Motor neuron (in vitro differentiated cells): ENCODE measurements at regions not wholly inside any gene's neighbourhood (a gene's known extent, or its start where the extent isn't known, plus 50 kb on each side); places are given as distances from the start of the nearest gene placed in this dataset.

ENCODE experiments used
- ATAC-seq, 8 experiments: fragments of 200-7000 bp; cut with Tn5 transposase; replicated peaks in 6 of 8; 2 replicates each; pipeline ENCODE4 v1.8.0; 2021; ENCODE audit warnings: mild to moderate bottlenecking in 8 of 8, moderate library complexity in 8 of 8
- H3K27ac ChIP-seq, 2 donors: fragments of 250-450 bp; sonication (Bioruptor Pico); 2 replicates each; pipeline ENCODE4 v1.9.0; 2021; ENCODE audit warnings: antibody characterized with exemption in 2 of 2, mild to moderate bottlenecking in 2 of 2, moderate library complexity in 1 of 2
- H3K4me1 ChIP-seq, 2 donors: fragments of 250-450 bp; sonication (Bioruptor Pico); replicated peaks in 1 of 2; 2 replicates each; pipeline ENCODE4 v1.6.1; 2021; ENCODE audit warnings: antibody characterized with exemption in 2 of 2, mild to moderate bottlenecking in 2 of 2, moderate library complexity in 1 of 2
- H3K4me3 ChIP-seq, 5 donors: fragments of 250-450 bp; sonication (Bioruptor Pico); 2 replicates each; pipeline ENCODE4 v1.9.0; 2021; ENCODE audit warnings: antibody characterized with exemption in 5 of 5, mild to moderate bottlenecking in 5 of 5, moderate library complexity in 4 of 5
- WGBS, 10 experiments: fragments of 450-650 bp; shearing (Covaris generic); methylation state at CpG; one replicate each; pipeline ENCODE4 v1.0.0; 2022; 5-methylcytosine and 5-hydroxymethylcytosine counted together
- in situ Hi-C, 9 experiments: fragments of 400-800 bp; cut with MboI; loops; one replicate each; pipeline ENCODE4 v1.15.0; 2021; ENCODE audit warnings: low sequenced_read_pairs in 9 of 9, low pct_unique_long_range_greater_than_20kb in 2 of 9; ENCODE audit not compliant: unreplicated experiment in 9 of 9

DNA sequence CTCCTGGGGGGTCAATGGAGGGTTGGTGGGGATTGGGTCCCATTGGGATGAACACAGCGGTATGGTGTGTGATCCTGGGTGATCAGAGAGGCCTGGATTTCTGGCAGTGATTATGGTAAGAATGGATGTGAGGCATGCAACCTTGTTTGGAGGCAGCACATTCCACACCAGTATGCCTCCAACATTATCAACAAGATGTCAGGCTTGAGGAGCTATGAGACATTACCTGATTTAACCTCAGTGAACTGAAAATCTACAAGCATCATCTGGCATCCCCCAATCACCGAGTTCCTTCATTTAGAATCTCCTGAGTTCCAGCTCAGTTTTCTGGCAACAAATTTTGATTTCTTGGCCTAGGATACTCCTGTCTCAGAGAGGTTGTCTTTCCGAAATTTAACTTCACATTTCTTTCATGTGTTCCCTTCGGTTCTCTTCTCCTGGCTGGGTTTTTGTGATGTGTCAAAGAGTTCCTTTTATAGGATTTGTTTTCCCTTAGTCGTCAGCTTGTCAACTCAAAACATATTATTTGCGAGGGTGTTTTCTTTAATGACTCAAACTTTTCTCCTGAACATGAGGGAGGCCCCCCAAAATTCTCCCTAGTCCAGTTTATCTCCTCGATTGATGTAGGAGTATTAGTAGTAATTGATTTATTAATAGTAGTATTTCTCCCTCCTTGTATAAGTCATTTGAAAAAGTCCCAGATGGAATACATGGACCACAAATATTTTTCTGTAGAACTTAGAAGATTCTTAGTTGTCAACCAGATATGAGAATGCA lies 56.0 kb upstream of the FLT1 start:
- in situ Hi-C loops, result no loop called here
- Histone ChIP-seq H3K4me1 (no peaks in the 10 kb centered on the region), H3K4me3 (no peak overlapping the region), H3K27ac (no peak overlapping the region)
- ATAC-seq, result no peak
- 73 to 97% (median 79%) methylated on average over 1 to 7 of the region's 7 CpGs for WGBS, 10 experiments

- Histone ChIP-seq H3K4me1 (no peaks in the 10 kb centered on the region), H3K4me3 (no peak overlapping the region), H3K27ac (no peak overlapping the region)
- WGBS, 10 experiments, result 38 to 100% (median 90%) methylated on average over 1 to 3 of the region's 3 CpGs; no CpG with 5 or more reads in 2 of the 10 experiments
- ATAC-seq, result no peak
- in situ Hi-C loops, result no loop called here
Measured at GRCh38 chr13:28550091-28550490, 55.2 kb upstream of the FLT1 start.

GRCh38 chr13:28548872-28549271 lies 53.9 kb upstream of the FLT1 start:
- Histone ChIP-seq H3K4me1 (no peaks in the 10 kb centered on the region), H3K27ac (no peak overlapping the region), H3K4me3 (no peak overlapping the region)
- in situ Hi-C loops, result no loop called here
- WGBS, 10 experiments, result 0 to 100% (median 86%) methylated on average over 1 to 2 of the region's 2 CpGs; no CpG with 5 or more reads in 3 of the 10 experiments
- ATAC-seq, result no peak

DNA sequence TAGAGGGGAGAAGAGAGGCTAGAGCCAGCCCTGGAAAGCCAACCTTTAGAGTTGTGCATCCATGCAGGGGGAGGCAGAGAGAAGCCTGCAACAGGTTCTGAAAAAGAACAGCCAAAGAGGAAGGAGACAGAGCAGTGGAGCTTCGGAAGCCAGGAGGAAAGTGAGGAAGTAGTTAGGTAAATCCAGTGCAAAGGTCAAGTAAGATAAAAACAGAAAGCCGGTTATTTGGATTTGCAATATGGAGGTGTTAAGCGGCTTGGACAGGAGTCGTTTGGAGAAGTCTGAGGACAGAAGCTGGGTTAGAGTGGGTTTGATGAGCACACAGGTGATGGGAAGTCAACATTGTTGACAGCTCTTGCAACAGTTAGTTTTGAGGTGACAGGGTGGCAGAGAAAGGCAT lies 53.5 kb upstream of the FLT1 start:
- no peak overlapping the region for H3K27ac ChIP-seq
- 56 to 100% (median 81%) methylated on average over 1 to 4 of the region's 4 CpGs; no CpG with 5 or more reads in 1 of the 10 experiments for WGBS, 10 experiments
- ATAC-seq, result no peak
- H3K4me1 ChIP-seq, result no peaks in the 10 kb centered on the region
- H3K4me3 ChIP-seq, result no peak overlapping the region
- in situ Hi-C loops, result no loop called here

DNA sequence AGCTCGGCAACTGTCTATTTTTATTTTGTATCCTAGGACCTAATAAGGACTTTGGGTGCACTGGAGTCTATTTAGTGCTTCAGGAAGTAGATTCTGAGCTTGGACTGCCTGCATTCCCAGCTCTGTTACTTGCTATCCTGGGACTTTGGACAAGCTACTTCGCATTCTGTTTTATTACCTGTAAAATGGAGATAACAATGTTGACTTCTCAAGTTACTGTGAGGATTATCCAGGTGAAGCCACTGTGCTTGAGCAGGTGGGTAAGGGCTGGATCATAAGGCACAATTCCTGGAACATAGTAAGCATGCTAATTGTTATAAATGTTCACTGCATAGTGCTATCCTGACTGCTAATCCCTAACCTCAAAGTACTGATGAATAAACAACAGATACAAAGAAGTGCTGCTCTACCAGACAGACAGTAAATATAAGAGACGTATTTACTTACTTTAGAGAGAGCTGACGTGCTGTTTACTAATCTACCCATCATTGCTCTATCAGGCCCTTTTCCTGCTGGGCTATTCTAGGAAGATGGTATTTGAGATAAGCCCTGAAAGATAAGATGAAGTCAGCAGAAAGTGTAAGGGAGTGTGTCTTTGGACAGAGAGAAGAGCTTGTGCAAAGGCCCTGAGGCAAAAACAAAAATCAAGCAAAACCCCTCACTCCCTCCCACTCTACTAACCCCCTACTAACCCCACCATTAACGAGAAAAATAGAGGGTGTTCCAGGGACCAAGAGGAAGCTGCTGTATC lies 50.8 kb upstream of the FLT1 start:
- no peak overlapping the region for H3K27ac ChIP-seq
- H3K4me1 ChIP-seq, result no peaks in the 10 kb centered on the region
- ATAC-seq, result no peak
- in situ Hi-C loops, result no loop called here
- 34 to 100% (median 73%) methylated on average over 1 to 4 of the region's 5 CpGs; no CpG with 5 or more reads in 1 of the 10 experiments for WGBS, 10 experiments
- no peak overlapping the region for H3K4me3 ChIP-seq
